H9 (cell line): ENCODE measurements at regions not wholly inside any gene's neighbourhood (a gene's known extent, or its start where the extent isn't known, plus 50 kb on each side); places are given as distances from the start of the nearest gene placed in this dataset.
A peak's percentile ranks its signal among the peaks of the same experiment; 100 is the strongest.

Experiments used
- DNase-seq: peaks from one replicate; pipeline ENCODE4 v3.0.0-alpha.2; 2017
- H2AFZ ChIP-seq: one replicate; pipeline ENCODE4 v1.6.1; 2013; ENCODE audit warnings: mild to moderate bottlenecking, low read length, control low read depth, moderate library complexity
- H2AK5ac ChIP-seq: 2 replicates; pipeline ENCODE4 v1.6.1; 2013; ENCODE audit warnings: low read length, control low read depth, mixed read lengths; ENCODE audit not compliant: insufficient read length
- H2BK120ac ChIP-seq: one replicate; pipeline ENCODE4 v1.6.1; 2013; ENCODE audit warnings: low read depth, mild to moderate bottlenecking, low read length, control low read depth, inconsistent platforms; ENCODE audit not compliant: poor library complexity, severe bottlenecking
- H2BK12ac ChIP-seq: 2 replicates; pipeline ENCODE4 v1.6.1; 2013; ENCODE audit warnings: low read length, control low read depth, mixed read lengths, low read depth; ENCODE audit not compliant: insufficient read length
- H2BK15ac ChIP-seq: 2 replicates; pipeline ENCODE4 v1.6.1; 2013; ENCODE audit warnings: low read depth, low read length, control low read depth
- H2BK20ac ChIP-seq: one replicate; pipeline ENCODE4 v1.6.1; 2013; ENCODE audit warnings: low read depth, mild to moderate bottlenecking, low read length, control low read depth, inconsistent platforms; ENCODE audit not compliant: poor library complexity, severe bottlenecking
- H2BK5ac ChIP-seq: 2 replicates; pipeline ENCODE4 v1.6.1; 2013; ENCODE audit warnings: low read length, control low read depth, mixed read lengths; ENCODE audit not compliant: insufficient read length
- H3K14ac ChIP-seq: 2 replicates; pipeline ENCODE4 v1.6.1; 2013; ENCODE audit warnings: low read length, control low read depth; ENCODE audit not compliant: insufficient read depth
- H3K18ac ChIP-seq: 2 replicates; pipeline ENCODE4 v1.6.1; 2013; ENCODE audit warnings: low read depth, mild to moderate bottlenecking, mixed read lengths, low read length, control low read depth; ENCODE audit not compliant: insufficient read length
- H3K23ac ChIP-seq: 2 replicates; pipeline ENCODE4 v1.6.1; 2013; ENCODE audit warnings: low read length, control low read depth, mixed read lengths, low read depth; ENCODE audit not compliant: insufficient read length
- H3K23me2 ChIP-seq: 2 replicates; pipeline ENCODE4 v1.6.1; 2013; ENCODE audit warnings: low read depth, mild to moderate bottlenecking, mixed read lengths, low read length, control low read depth; ENCODE audit not compliant: insufficient read length, poor library complexity, severe bottlenecking
- H3K27ac ChIP-seq: 2 replicates; pipeline ENCODE4 v1.5.1; 2013; ENCODE audit warnings: low read length, control low read depth, mixed read lengths, low read depth; ENCODE audit not compliant: insufficient read length
- H3K27me3 ChIP-seq: 2 replicates; pipeline ENCODE4 v1.6.1; 2013; ENCODE audit warnings: low read length, control low read depth, inconsistent platforms; ENCODE audit not compliant: insufficient read depth
- H3K4ac ChIP-seq: 2 replicates; pipeline ENCODE4 v1.6.1; 2013; ENCODE audit warnings: low read depth, mild to moderate bottlenecking, control low read depth, inconsistent platforms, low read length, moderate library complexity
- H3K4me1 ChIP-seq: 2 replicates; pipeline ENCODE4 v1.6.1; 2013; ENCODE audit warnings: low read length, control low read depth, inconsistent platforms; ENCODE audit not compliant: insufficient read depth
- H3K4me2 ChIP-seq: 2 replicates; pipeline ENCODE4 v1.6.1; 2013; ENCODE audit warnings: low read length, control low read depth, mixed read lengths; ENCODE audit not compliant: insufficient read length, insufficient read depth
- H3K56ac ChIP-seq: 2 replicates; pipeline ENCODE4 v1.6.1; 2013; ENCODE audit warnings: low read depth, mild to moderate bottlenecking, mixed read lengths, low read length, control low read depth; ENCODE audit not compliant: insufficient read length
- H3K79me1 ChIP-seq: 2 replicates; pipeline ENCODE4 v1.6.1; 2013; ENCODE audit warnings: low read depth, mild to moderate bottlenecking, moderate library complexity, low read length, control low read depth, inconsistent platforms; ENCODE audit not compliant: insufficient read depth, poor library complexity, severe bottlenecking
- H3K79me2 ChIP-seq: 2 replicates; pipeline ENCODE4 v1.6.1; 2013; ENCODE audit warnings: low read length, control low read depth, inconsistent platforms; ENCODE audit not compliant: insufficient read depth
- H3K9ac ChIP-seq: 2 replicates; pipeline ENCODE4 v1.6.1; 2013; ENCODE audit warnings: low read length, control low read depth, mixed read lengths; ENCODE audit not compliant: insufficient read length; ENCODE audit errors: extremely low read depth
- H3K9me3 ChIP-seq: one replicate; pipeline ENCODE4 v1.6.1; 2013; ENCODE audit warnings: low read depth, low read length, inconsistent platforms; ENCODE audit not compliant: control insufficient read depth
- H3T11ph ChIP-seq: one replicate; pipeline ENCODE4 v1.6.1; 2013; ENCODE audit warnings: mild to moderate bottlenecking, low read length, control low read depth, inconsistent platforms
- H4K20me1 ChIP-seq: one replicate; pipeline ENCODE4 v1.6.1; 2013; ENCODE audit not compliant: control insufficient read depth, insufficient read length, insufficient read depth
- H4K5ac ChIP-seq: 2 replicates; pipeline ENCODE4 v1.6.1; 2013; ENCODE audit warnings: low read depth, mild to moderate bottlenecking, mixed read lengths, low read length, control low read depth; ENCODE audit not compliant: insufficient read length
- H4K8ac ChIP-seq: replicated peaks from 2 replicates; pipeline ENCODE4 v1.6.1; 2013; ENCODE audit warnings: low read length, control low read depth, mixed read lengths, low read depth; ENCODE audit not compliant: insufficient read length
- H4K91ac ChIP-seq: 2 replicates; pipeline ENCODE4 v1.6.1; 2013; ENCODE audit warnings: low read depth, mild to moderate bottlenecking, moderate library complexity, mixed read lengths, low read length, control low read depth; ENCODE audit not compliant: insufficient read length
- H3K27ac Mint-ChIP-seq, 3 experiments: 2 replicates in 2 of 3; 3 replicates in 1 of 3; pipeline ENCODE4 v1.8.0; 2020 to 2021; ENCODE audit warnings: mixed read lengths in 3 of 3, mild to moderate bottlenecking in 1 of 3, moderate library complexity in 1 of 3
- H3K27me3 Mint-ChIP-seq: 2 replicates; pipeline ENCODE4 v1.8.0; 2021; ENCODE audit warnings: low read depth, mild to moderate bottlenecking, moderate library complexity, mixed read lengths
- H3K36me3 Mint-ChIP-seq, 3 experiments: 2 replicates in 2 of 3; 3 replicates in 1 of 3; pipeline ENCODE4 v1.8.0; 2020 to 2021; ENCODE audit warnings: low read depth in 3 of 3, mixed read lengths in 3 of 3; ENCODE audit not compliant: insufficient read depth in 1 of 3
- H3K4me1 Mint-ChIP-seq, 2 experiments: 2 replicates each; pipeline ENCODE4 v1.8.0; 2020; ENCODE audit warnings: mixed read lengths in 2 of 2
- H3K4me3 Mint-ChIP-seq, 2 experiments: 2 replicates in 1 of 2; 3 replicates in 1 of 2; pipeline ENCODE4 v1.8.0; 2020 to 2021; ENCODE audit warnings: mild to moderate bottlenecking in 2 of 2, mixed read lengths in 2 of 2, moderate library complexity in 1 of 2
- H3K9me3 Mint-ChIP-seq, 2 experiments: 2 replicates in 1 of 2; 3 replicates in 1 of 2; pipeline ENCODE4 v1.8.0; 2020; ENCODE audit warnings: mild to moderate bottlenecking in 2 of 2, mixed read lengths in 2 of 2, moderate library complexity in 1 of 2
- WGBS: extraction: QIAGEN DNeasy Blood & Tissue Kit; methylation state at CpG from one replicate; pipeline ENCODE4 v1.1.7; 2013; ENCODE audit warnings: missing lambda C conversion rate, low lambda C conversion rate, mixed read lengths; ENCODE audit not compliant: insufficient read length; ENCODE audit errors: extremely low coverage; 5-methylcytosine and 5-hydroxymethylcytosine counted together
- TF ChIP-seq, protein P1 (sequence below): fragments of 200-600 bp; sonication (generic); conservative IDR thresholded peaks from 3 replicates; pipeline ENCODE4 v1.8.0; 2021; ENCODE audit warnings: antibody characterized with exemption, mild to moderate bottlenecking

DNA sequence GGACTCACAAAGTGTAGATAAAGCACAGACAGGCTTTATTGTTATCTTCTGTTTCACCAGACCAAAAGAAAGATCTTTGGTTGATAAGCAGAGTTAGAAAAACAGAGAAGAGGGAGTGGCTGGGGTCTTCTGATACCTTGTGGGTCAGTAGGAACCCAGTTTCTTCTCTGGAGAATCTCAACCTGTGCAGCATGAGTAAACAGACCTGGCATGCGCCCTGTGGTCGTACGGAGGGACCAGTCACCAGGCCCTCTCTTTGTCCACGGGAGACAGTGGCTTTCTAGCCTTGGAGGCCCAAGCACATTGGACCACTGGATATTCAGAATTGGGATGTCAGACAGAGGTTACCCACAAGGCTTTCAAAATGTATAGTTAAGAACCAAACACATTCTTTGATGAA lies 418.9 kb upstream of the FANCL start:
- no CpG with 5 or more reads among the region's 4 CpGs for WGBS

More for the DNA sequence above, 418.9 kb upstream of the FANCL start:
- no peak overlapping the region for H4K5ac ChIP-seq
- H3K18ac ChIP-seq: no peak overlapping the region
- Mint-ChIP-seq H3K9me3 (no peaks in the 10 kb centered on the region), H3K27me3 (no peaks in the 10 kb centered on the region), H3K36me3 (no peaks in the 10 kb centered on the region; a peak in 1 of 7 replicates), H3K4me1 (peaks cover 2 to 3% of the 10 kb centered on the region in 2 experiments; a peak in 2 of 4 replicates), H3K4me3 (no peak overlapping the region), H3K27ac (peak overlapping the region in 1 of 3 experiments; percentile 86; a peak in 1 of 7 replicates)
- H3K4me2 ChIP-seq: no peak overlapping the region
- H3K27me3 ChIP-seq: no peaks in the 10 kb centered on the region
- no peak overlapping the region for H3K56ac ChIP-seq
- H4K91ac ChIP-seq: no peak overlapping the region
- no peaks in the 10 kb centered on the region for H4K20me1 ChIP-seq
- H2BK12ac ChIP-seq: no peak overlapping the region
- no peak overlapping the region for H3K27ac ChIP-seq
- no peaks in the 10 kb centered on the region for H3K23me2 ChIP-seq
- no peak overlapping the region for H2AFZ ChIP-seq
- H3K79me1 ChIP-seq: no peaks in the 10 kb centered on the region
- H2BK5ac ChIP-seq: no peak overlapping the region
- H4K8ac ChIP-seq: no peak overlapping the region
- H2BK120ac ChIP-seq: peak overlapping the region; percentile 48
- H3K79me2 ChIP-seq: no peaks in the 10 kb centered on the region
- H3K4me1 ChIP-seq: no peaks in the 10 kb centered on the region
- DNase-seq: no peak
- no peak overlapping the region for H3T11ph ChIP-seq
- H3K23ac ChIP-seq: no peak overlapping the region
- no peak overlapping the region for H3K14ac ChIP-seq
- TF ChIP-seq, protein P1, sequence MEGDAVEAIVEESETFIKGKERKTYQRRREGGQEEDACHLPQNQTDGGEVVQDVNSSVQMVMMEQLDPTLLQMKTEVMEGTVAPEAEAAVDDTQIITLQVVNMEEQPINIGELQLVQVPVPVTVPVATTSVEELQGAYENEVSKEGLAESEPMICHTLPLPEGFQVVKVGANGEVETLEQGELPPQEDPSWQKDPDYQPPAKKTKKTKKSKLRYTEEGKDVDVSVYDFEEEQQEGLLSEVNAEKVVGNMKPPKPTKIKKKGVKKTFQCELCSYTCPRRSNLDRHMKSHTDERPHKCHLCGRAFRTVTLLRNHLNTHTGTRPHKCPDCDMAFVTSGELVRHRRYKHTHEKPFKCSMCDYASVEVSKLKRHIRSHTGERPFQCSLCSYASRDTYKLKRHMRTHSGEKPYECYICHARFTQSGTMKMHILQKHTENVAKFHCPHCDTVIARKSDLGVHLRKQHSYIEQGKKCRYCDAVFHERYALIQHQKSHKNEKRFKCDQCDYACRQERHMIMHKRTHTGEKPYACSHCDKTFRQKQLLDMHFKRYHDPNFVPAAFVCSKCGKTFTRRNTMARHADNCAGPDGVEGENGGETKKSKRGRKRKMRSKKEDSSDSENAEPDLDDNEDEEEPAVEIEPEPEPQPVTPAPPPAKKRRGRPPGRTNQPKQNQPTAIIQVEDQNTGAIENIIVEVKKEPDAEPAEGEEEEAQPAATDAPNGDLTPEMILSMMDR: no peak
- no peak overlapping the region for H2AK5ac ChIP-seq
- no peak overlapping the region for H3K4ac ChIP-seq
- H2BK20ac ChIP-seq: no peak overlapping the region
- no peak overlapping the region for H3K9ac ChIP-seq
- no peaks in the 10 kb centered on the region for H3K9me3 ChIP-seq
- H2BK15ac ChIP-seq: no peak overlapping the region
